Epithelial cell of proximal tubule (primary cell): ENCODE measurements at regions not wholly inside any gene's neighbourhood (a gene's known extent, or its start where the extent isn't known, plus 50 kb on each side); places are given as distances from the start of the nearest gene placed in this dataset.

ENCODE experiments used
- DNase-seq: peaks from one replicate; pipeline ENCODE4 v3.0.0-alpha.2; 2011; ENCODE audit warnings: low read depth
- H3K4me3 ChIP-seq: 2 replicates; pipeline ENCODE4 v1.5.1; 2011; ENCODE audit warnings: low read depth, mild to moderate bottlenecking, low read length
- CTCF ChIP-seq: conservative IDR thresholded peaks from 2 replicates; pipeline ENCODE4 v1.5.1; 2012; ENCODE audit warnings: low read depth, mild to moderate bottlenecking, low read length

- TF ChIP-seq CTCF, result no peak
- no peak for DNase-seq
- H3K4me3 ChIP-seq, result no peak overlapping the region
Measured at GRCh38 chrX:20529301-20529700, 262.6 kb upstream of the RPS6KA3 start.

GRCh38 chrX:20527558-20528011 is 260.9 kb upstream of the RPS6KA3 start:
- no peak overlapping the region for H3K4me3 ChIP-seq
- DNase-seq, result no peak
- no peak for TF ChIP-seq CTCF

- no peak for TF ChIP-seq CTCF
- DNase-seq, result no peak
- no peak overlapping the region for H3K4me3 ChIP-seq
Measured at GRCh38 chrX:20527041-20527440, 260.3 kb upstream of the RPS6KA3 start.

- DNase-seq, result no peak
- no peak for TF ChIP-seq CTCF
- H3K4me3 ChIP-seq, result no peak overlapping the region
Measured at GRCh38 chrX:20523626-20524312, 257.1 kb upstream of the RPS6KA3 start.

- no peak for DNase-seq
- no peak overlapping the region for H3K4me3 ChIP-seq
- no peak for TF ChIP-seq CTCF
Measured at GRCh38 chrX:20522420-20522819, 255.7 kb upstream of the RPS6KA3 start.

- DNase-seq, result no peak
- no peak overlapping the region for H3K4me3 ChIP-seq
- no peak for TF ChIP-seq CTCF
Measured at GRCh38 chrX:20521222-20521621, 254.5 kb upstream of the RPS6KA3 start.

GRCh38 chrX:20519826-20520225 is 253.1 kb upstream of the RPS6KA3 start:
- TF ChIP-seq CTCF, result no peak

More at GRCh38 chrX:20519826-20520225, 253.1 kb upstream of the RPS6KA3 start:
- H3K4me3 ChIP-seq, result no peak overlapping the region
- no peak for DNase-seq
